T-cell (primary cell): ENCODE measurements at regions not wholly inside any gene's neighbourhood (a gene's known extent, or its start where the extent isn't known, plus 50 kb on each side); places are given as distances from the start of the nearest gene placed in this dataset.

Experiments used
- ATAC-seq, 4 experiments: fragments of 200-7000 bp in 3 of 4; fragments of 150-1000 bp in 1 of 4; cut with Tn5 transposase; replicated peaks in 1 of 4; 1 replicate in 3 of 4; 2 replicates in 1 of 4; pipeline ENCODE4 v1.10.0; 2021; ENCODE audit warnings: moderate library complexity in 3 of 4, mild to moderate bottlenecking in 2 of 4, moderate number of reproducible peaks in 1 of 4
- CTCF ChIA-PET, 2 donors: fragments of 300-600 bp; sonication (Branson Sonifier 250); formaldehyde crosslinking; loops; one replicate each; lab custom pipeline; 2022; ENCODE audit warnings: antibody characterized with exemption in 2 of 2; lab: Charles Lee
- POLR2A ChIA-PET, 2 donors: fragments of 300-600 bp; sonication (Branson Sonifier 250); formaldehyde crosslinking; loops; one replicate each; lab custom pipeline; 2022; ENCODE audit warnings: antibody characterized with exemption in 2 of 2; lab: Charles Lee
- DNase-seq, 35 experiments: peaks; one replicate each; pipeline versions ENCODE4 v3.0.0 to v3.0.0-alpha.2; 2013 to 2023
- H3K27ac ChIP-seq: one replicate; pipeline ENCODE4 v1.5.1; 2013; ENCODE audit warnings: low read length
- H3K27me3 ChIP-seq, 2 experiments: replicated peaks in 1 of 2; 1 replicate in 1 of 2; 2 replicates in 1 of 2; pipeline versions ENCODE4 v1.6.1 to v1.7.0; 2013; ENCODE audit warnings: low read length in 1 of 2, mixed read lengths in 1 of 2; ENCODE audit not compliant: control insufficient read depth in 2 of 2, insufficient read depth in 2 of 2; ENCODE audit errors: extremely low read depth in 1 of 2
- H3K36me3 ChIP-seq, 2 donors: 1 replicate in 1 of 2; 2 replicates in 1 of 2; pipeline versions ENCODE4 v1.6.1 to v1.7.0; 2013; ENCODE audit warnings: low read length in 1 of 2; ENCODE audit not compliant: control insufficient read depth in 2 of 2, insufficient read depth in 1 of 2; ENCODE audit errors: extremely low read depth in 1 of 2
- H3K4me1 ChIP-seq, 2 experiments: 1 replicate in 1 of 2; 2 replicates in 1 of 2; pipeline versions ENCODE4 v1.6.1 to v1.7.0; 2013; ENCODE audit warnings: low read length in 2 of 2, mixed read lengths in 1 of 2; ENCODE audit not compliant: insufficient read depth in 2 of 2, control insufficient read depth in 1 of 2; ENCODE audit errors: extremely low read depth in 1 of 2
- H3K4me3 ChIP-seq, 2 donors: 1 replicate in 1 of 2; 2 replicates in 1 of 2; pipeline versions ENCODE4 v1.5.1 to v1.7.0; 2013; ENCODE audit warnings: mild to moderate bottlenecking in 2 of 2, low read length in 1 of 2, moderate library complexity in 1 of 2; ENCODE audit not compliant: control insufficient read depth in 1 of 2; ENCODE audit errors: extremely low read depth in 1 of 2
- H3K9me3 ChIP-seq: 2 replicates; pipeline ENCODE4 v1.7.0; 2013
- H3K27ac Mint-ChIP-seq, 2 donors: one replicate each; pipeline ENCODE4 v1.8.0; 2020 to 2021; ENCODE audit warnings: mild to moderate bottlenecking in 2 of 2, mixed read lengths in 2 of 2
- H3K27me3 Mint-ChIP-seq, 2 donors: one replicate each; pipeline ENCODE4 v1.8.0; 2021 to 2022; ENCODE audit warnings: mixed read lengths in 2 of 2
- H3K36me3 Mint-ChIP-seq: one replicate; pipeline ENCODE4 v1.8.0; 2021; ENCODE audit warnings: mixed read lengths
- H3K4me1 Mint-ChIP-seq, 3 donors: one replicate each; pipeline ENCODE4 v1.8.0; 2020 to 2022; ENCODE audit warnings: mixed read lengths in 3 of 3, mild to moderate bottlenecking in 1 of 3
- H3K4me3 Mint-ChIP-seq, 3 donors: one replicate each; pipeline ENCODE4 v1.8.0; 2020 to 2022; ENCODE audit warnings: mild to moderate bottlenecking in 3 of 3, mixed read lengths in 3 of 3, moderate library complexity in 3 of 3
- H3K9me3 Mint-ChIP-seq, 3 donors: one replicate each; pipeline ENCODE4 v1.8.0; 2020 to 2022; ENCODE audit warnings: mixed read lengths in 3 of 3
- WGBS: methylation state at CpG from one replicate; pipeline ENCODE4 v1.1.5; 2013; ENCODE audit warnings: missing lambda C conversion rate; ENCODE audit not compliant: insufficient coverage; 5-methylcytosine and 5-hydroxymethylcytosine counted together

DNA sequence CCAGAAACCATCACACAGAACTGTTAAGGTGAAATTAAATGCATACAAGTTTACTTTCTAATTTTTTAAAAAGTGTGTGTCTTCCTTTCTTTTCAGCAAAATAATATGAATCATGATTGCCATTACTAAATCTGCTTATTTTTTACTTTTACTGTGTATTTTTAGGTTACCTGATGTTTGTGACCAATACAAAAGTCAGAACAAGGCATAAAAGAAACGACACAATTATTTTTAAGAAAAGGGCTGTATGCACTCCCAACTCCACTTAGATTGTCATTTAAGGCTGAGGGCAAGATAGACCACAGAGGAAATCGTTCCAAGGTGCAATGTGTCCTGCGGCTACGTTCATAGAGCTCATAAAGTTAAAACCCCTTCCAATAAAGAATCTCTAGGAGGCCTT is 797.0 kb downstream of the TDRD15 start:
- H3K4me3 Mint-ChIP-seq: no peak overlapping the region
- ChIA-PET CTCF (no interaction called here), POLR2A (no interaction called here)
- H3K27ac ChIP-seq: no peak overlapping the region
- H3K4me3 ChIP-seq: no peak overlapping the region
- H3K27ac Mint-ChIP-seq: no peak overlapping the region
- peaks cover 17 to 33% (median 18%) of the 10 kb centered on the region in 3 donors for H3K9me3 Mint-ChIP-seq
- H3K27me3 Mint-ChIP-seq: no peaks in the 10 kb centered on the region
- DNase-seq (no peak), ATAC-seq (no peak)
- H3K36me3 Mint-ChIP-seq: no peaks in the 10 kb centered on the region
- no peaks in the 10 kb centered on the region for H3K36me3 ChIP-seq
- no peaks in the 10 kb centered on the region for H3K4me1 Mint-ChIP-seq
- H3K9me3 ChIP-seq: no peaks in the 10 kb centered on the region
- H3K4me1 ChIP-seq: no peaks in the 10 kb centered on the region
- H3K27me3 ChIP-seq: no peaks in the 10 kb centered on the region
- WGBS: no CpG with 5 or more reads among the region's 4 CpGs

DNA sequence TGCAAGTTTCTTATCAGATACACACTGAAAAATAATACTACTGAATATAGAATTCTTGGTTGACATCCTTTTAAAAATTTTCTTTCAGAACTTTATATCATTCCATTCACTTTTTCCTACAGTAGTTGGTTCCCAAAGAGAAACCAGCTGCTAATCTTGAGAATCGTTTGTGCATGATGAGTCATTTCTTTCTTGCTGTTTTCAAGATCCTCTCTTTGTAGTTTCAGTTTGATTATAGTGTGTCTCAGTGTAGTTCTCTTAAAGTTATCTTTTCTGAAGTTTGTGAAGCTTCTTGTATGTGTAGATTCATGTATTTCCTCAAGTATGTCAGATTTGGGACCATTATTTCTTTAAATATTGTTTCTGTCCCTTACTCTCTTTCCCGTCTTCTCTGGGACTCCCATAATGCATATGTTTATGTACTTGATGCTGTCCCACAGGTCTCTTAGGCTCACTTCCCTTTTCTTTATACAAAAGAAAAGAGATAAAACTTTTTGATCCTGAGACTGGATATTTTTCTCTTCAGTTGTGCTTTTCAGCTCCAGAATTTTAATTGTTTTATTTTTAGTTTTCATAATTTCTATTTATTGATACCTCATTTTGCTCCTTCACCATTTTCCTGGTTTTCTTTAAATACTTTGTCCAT is 801.0 kb downstream of the TDRD15 start:
- Mint-ChIP-seq H3K4me3 (no peak overlapping the region), H3K27ac (no peak overlapping the region), H3K9me3 (peaks cover 17 to 34% (median 31%) of the 10 kb centered on the region in 3 donors), H3K36me3 (no peaks in the 10 kb centered on the region), H3K27me3 (no peaks in the 10 kb centered on the region), H3K4me1 (no peaks in the 10 kb centered on the region)
- Histone ChIP-seq H3K9me3 (no peaks in the 10 kb centered on the region), H3K4me1 (no peaks in the 10 kb centered on the region), H3K27me3 (no peaks in the 10 kb centered on the region), H3K36me3 (no peaks in the 10 kb centered on the region), H3K4me3 (no peak overlapping the region), H3K27ac (no peak overlapping the region)
- no CpG with 5 or more reads among the region's 2 CpGs for WGBS
- no peak for DNase-seq
- ChIA-PET CTCF (no interaction called here), POLR2A (no interaction called here)
- no peak for ATAC-seq

DNA sequence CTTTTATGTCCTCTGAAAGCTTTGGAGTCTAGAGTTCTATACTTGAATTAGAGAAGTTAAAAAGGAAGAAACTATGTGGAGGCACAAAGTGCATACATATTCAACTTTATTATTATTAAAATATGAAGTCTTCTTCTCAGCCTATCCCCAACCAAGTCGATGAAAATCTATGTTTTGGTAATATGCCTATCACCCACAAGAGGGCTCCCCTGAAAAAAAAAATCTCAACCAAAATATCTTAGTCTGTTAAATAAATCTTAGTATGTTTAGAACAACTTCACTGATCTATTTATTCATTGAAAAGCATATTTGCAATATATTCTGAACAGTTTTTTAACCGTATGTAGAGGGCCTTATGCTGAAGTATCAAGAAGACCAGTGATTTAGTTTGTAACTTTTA is 804.5 kb downstream of the TDRD15 start:
- Mint-ChIP-seq H3K4me3 (no peak overlapping the region), H3K27me3 (no peaks in the 10 kb centered on the region), H3K27ac (no peak overlapping the region), H3K36me3 (no peaks in the 10 kb centered on the region), H3K9me3 (peaks cover 10 to 36% (median 33%) of the 10 kb centered on the region in 3 donors), H3K4me1 (no peaks in the 10 kb centered on the region)
- Histone ChIP-seq H3K9me3 (peaks cover 3% of the 10 kb centered on the region), H3K27ac (no peak overlapping the region), H3K4me3 (no peak overlapping the region), H3K4me1 (no peaks in the 10 kb centered on the region), H3K27me3 (no peaks in the 10 kb centered on the region), H3K36me3 (no peaks in the 10 kb centered on the region)
- ATAC-seq (no peak), DNase-seq (no peak)
- CTCF ChIA-PET: no interaction called here
- POLR2A ChIA-PET: no interaction called here
- WGBS: no CpG with 5 or more reads among the region's 2 CpGs

DNA sequence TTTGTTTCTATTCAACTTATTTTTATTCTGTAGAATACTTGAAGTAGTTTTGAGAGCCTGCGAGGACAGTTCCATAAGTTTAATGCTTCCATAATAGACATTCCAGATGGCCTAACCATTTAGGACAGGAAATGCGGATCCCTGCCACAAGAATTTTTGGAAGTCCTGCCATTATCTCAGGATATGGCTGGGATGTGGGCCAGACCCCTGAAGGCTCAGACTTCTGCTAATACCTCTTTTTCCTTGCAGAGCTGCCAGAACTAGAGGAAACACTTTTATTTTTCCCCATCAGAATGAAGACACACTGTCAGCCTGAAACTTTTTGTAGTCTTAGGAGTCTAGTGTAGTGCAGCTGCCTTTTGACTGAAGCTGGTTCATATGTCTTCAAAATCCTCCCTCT is 806.5 kb downstream of the TDRD15 start:
- ChIA-PET POLR2A (no interaction called here), CTCF (no interaction called here)
- Histone ChIP-seq H3K4me1 (no peaks in the 10 kb centered on the region), H3K9me3 (peaks cover 3% of the 10 kb centered on the region), H3K4me3 (no peak overlapping the region), H3K36me3 (no peaks in the 10 kb centered on the region), H3K27ac (no peak overlapping the region), H3K27me3 (no peaks in the 10 kb centered on the region)
- Mint-ChIP-seq H3K9me3 (peaks cover 8 to 31% (median 29%) of the 10 kb centered on the region in 3 donors), H3K4me3 (no peak overlapping the region), H3K27ac (no peak overlapping the region), H3K4me1 (no peaks in the 10 kb centered on the region), H3K27me3 (no peaks in the 10 kb centered on the region), H3K36me3 (no peaks in the 10 kb centered on the region)
- ATAC-seq: no peak
- DNase-seq: no peak
- 85% methylated on average over 2 of the region's 2 CpGs for WGBS

DNA sequence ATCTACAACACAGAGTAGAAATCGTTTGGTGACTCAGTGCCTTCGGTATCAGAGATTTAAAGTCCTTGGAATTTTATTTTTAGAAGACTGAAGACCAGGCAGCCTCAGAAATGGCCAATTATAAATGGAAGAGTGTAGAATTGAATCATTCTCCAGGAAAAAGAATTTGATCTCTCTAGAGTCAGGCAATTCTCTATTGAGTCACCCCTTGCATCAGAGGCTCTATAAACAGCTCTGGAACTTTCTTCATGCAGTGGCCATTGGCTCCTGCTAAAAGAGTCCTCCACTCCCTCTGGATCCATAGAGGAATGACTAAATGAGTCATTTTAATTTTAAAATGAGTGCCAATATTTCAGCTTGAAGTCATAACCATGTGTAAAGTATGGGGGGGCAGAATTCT is 816.2 kb downstream of the TDRD15 start:
- no peak overlapping the region for H3K4me3 Mint-ChIP-seq
- H3K27me3 Mint-ChIP-seq: no peaks in the 10 kb centered on the region
- no peaks in the 10 kb centered on the region for H3K36me3 Mint-ChIP-seq
- no peaks in the 10 kb centered on the region for H3K36me3 ChIP-seq
- WGBS: no CpG with 5 or more reads among the region's 2 CpGs
- DNase-seq (no peak), ATAC-seq (no peak)
- no peaks in the 10 kb centered on the region for H3K27me3 ChIP-seq
- H3K4me1 ChIP-seq: no peaks in the 10 kb centered on the region
- no peak overlapping the region for H3K27ac ChIP-seq
- H3K9me3 ChIP-seq: no peaks in the 10 kb centered on the region
- H3K4me1 Mint-ChIP-seq: no peaks in the 10 kb centered on the region
- peaks cover 10 to 29% (median 16%) of the 10 kb centered on the region in 3 donors for H3K9me3 Mint-ChIP-seq
- H3K27ac Mint-ChIP-seq: no peak overlapping the region
- ChIA-PET POLR2A (no interaction called here), CTCF (no interaction called here)
- H3K4me3 ChIP-seq: no peak overlapping the region

DNA sequence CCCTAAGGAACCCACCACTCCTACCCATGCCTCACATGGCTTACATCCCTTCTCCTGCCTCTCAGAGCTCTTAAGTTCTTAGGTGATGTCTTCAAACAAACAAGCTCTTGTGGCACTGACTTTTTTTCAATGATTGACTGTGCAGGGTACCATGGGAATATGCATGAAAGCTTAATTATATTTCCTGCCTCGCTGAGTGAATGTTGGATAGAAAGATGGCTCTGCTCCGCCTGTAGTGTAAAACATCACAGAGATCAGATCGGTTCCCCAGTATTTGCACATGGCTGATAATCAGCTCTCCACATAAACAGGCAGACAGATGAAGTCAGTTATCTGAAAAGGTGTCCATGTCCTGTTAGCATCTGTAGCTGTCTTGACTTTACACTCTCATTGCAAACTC is 820.8 kb downstream of the TDRD15 start:
- H3K27ac Mint-ChIP-seq: no peak overlapping the region
- DNase-seq: no peak
- H3K36me3 Mint-ChIP-seq: no peaks in the 10 kb centered on the region
- Histone ChIP-seq H3K9me3 (no peaks in the 10 kb centered on the region), H3K4me3 (no peak overlapping the region), H3K27me3 (no peaks in the 10 kb centered on the region), H3K36me3 (no peaks in the 10 kb centered on the region), H3K27ac (no peak overlapping the region), H3K4me1 (no peaks in the 10 kb centered on the region)
- no peaks in the 10 kb centered on the region for H3K27me3 Mint-ChIP-seq
- peaks cover 5 to 18% (median 15%) of the 10 kb centered on the region in 3 donors for H3K9me3 Mint-ChIP-seq
- ATAC-seq: no peak
- H3K4me3 Mint-ChIP-seq: no peak overlapping the region
- no peaks in the 10 kb centered on the region for H3K4me1 Mint-ChIP-seq
- ChIA-PET CTCF (no interaction called here), POLR2A (no interaction called here)
- WGBS: 76% methylated on average over 3 of the region's 3 CpGs

DNA sequence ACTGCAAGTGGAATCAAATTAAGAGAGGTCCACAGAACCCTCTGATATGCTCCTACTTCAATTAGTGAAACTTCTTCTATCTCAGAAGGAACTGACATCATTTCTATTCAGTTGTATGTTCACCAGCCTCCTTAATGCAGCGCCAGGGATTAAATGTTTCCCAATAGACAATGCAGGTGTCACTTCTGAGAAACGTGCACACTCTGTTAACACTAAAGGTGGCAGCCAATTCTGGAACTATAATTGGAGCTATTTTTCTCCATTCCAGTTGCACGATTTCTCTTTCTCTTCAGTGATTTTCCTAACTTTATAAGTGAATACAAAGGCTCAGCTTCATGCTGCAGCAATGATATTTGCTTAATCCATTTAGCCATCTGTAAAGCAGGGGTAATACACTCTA is 821.9 kb downstream of the TDRD15 start:
- Histone ChIP-seq H3K4me3 (no peak overlapping the region), H3K27ac (no peak overlapping the region), H3K36me3 (no peaks in the 10 kb centered on the region), H3K9me3 (no peaks in the 10 kb centered on the region), H3K27me3 (no peaks in the 10 kb centered on the region), H3K4me1 (no peaks in the 10 kb centered on the region)
- no peak overlapping the region for H3K27ac Mint-ChIP-seq
- no peak for ATAC-seq
- H3K4me3 Mint-ChIP-seq: no peak overlapping the region
- POLR2A ChIA-PET: interaction anchor here in 1 of 2 donors (0.6 kb wide), 1 partner anchor 251 kb away, joined by 3 read pairs; no protein-coding TSS in a partner anchor
- no peaks in the 10 kb centered on the region for H3K27me3 Mint-ChIP-seq
- H3K4me1 Mint-ChIP-seq: no peaks in the 10 kb centered on the region
- H3K36me3 Mint-ChIP-seq: no peaks in the 10 kb centered on the region
- H3K9me3 Mint-ChIP-seq: peaks cover 0 to 16% (median 15%) of the 10 kb centered on the region in 3 donors
- CTCF ChIA-PET: no interaction called here
- no peak for DNase-seq
- WGBS: 90% methylated on average over 2 of the region's 3 CpGs
